Neutrophil (primary cell): ENCODE measurements at regions not wholly inside any gene's neighbourhood (a gene's known extent, or its start where the extent isn't known, plus 50 kb on each side); places are given as distances from the start of the nearest gene placed in this dataset.

Source experiments
- H3K27ac ChIP-seq: fragments of 200-600 bp; sonication (generic); 2 replicates; pipeline ENCODE4 v1.5.1; 2016; ENCODE audit warnings: mild to moderate bottlenecking, moderate library complexity
- H3K27me3 ChIP-seq: fragments of 200-600 bp; sonication (generic); 2 replicates; pipeline ENCODE4 v1.6.0; 2016; ENCODE audit warnings: mild to moderate bottlenecking
- H3K36me3 ChIP-seq: fragments of 200-600 bp; sonication (generic); 2 replicates; pipeline ENCODE4 v1.5.1; 2017
- H3K4me1 ChIP-seq, 2 experiments: fragments of 200-600 bp in 1 of 2; sonication (generic) in 1 of 2; 1 replicate in 1 of 2; 2 replicates in 1 of 2; pipeline versions ENCODE4 v1.5.1 to v1.6.1; 2013 to 2016; ENCODE audit warnings: low read depth in 1 of 2, low read length in 1 of 2, mild to moderate bottlenecking in 1 of 2, moderate library complexity in 1 of 2; ENCODE audit not compliant: control insufficient read depth in 1 of 2, insufficient read depth in 1 of 2
- H3K4me3 ChIP-seq, 2 experiments: fragments of 200-600 bp in 1 of 2; sonication (generic) in 1 of 2; 1 replicate in 1 of 2; 2 replicates in 1 of 2; pipeline ENCODE4 v1.5.1; 2013 to 2016; ENCODE audit warnings: low read depth in 1 of 2, low read length in 1 of 2, mild to moderate bottlenecking in 1 of 2, moderate library complexity in 1 of 2
- H3K9me3 ChIP-seq: fragments of 200-600 bp; sonication (generic); 2 replicates; pipeline ENCODE4 v1.5.1; 2016
- CTCF ChIP-seq: fragments of 200-600 bp; sonication (generic); IDR thresholded peaks from 2 replicates; pipeline ENCODE4 v1.5.1; 2016; ENCODE audit warnings: antibody characterized with exemption

GRCh38 chr12:19967431-19967830 lies 400.9 kb upstream of the PDE3A start:
- no peak overlapping the region for H3K27ac ChIP-seq
- H3K4me3 ChIP-seq, result no peak overlapping the region
- no peaks in the 10 kb centered on the region for H3K27me3 ChIP-seq
- TF ChIP-seq CTCF, result no peak
- no peaks in the 10 kb centered on the region for H3K4me1 ChIP-seq
- no peaks in the 10 kb centered on the region for H3K36me3 ChIP-seq
- no peaks in the 10 kb centered on the region for H3K9me3 ChIP-seq

- TF ChIP-seq CTCF, result no peak
- no peaks in the 10 kb centered on the region for H3K36me3 ChIP-seq
- H3K9me3 ChIP-seq, result no peaks in the 10 kb centered on the region
- H3K4me3 ChIP-seq, result no peak overlapping the region
- no peaks in the 10 kb centered on the region for H3K27me3 ChIP-seq
- no peaks in the 10 kb centered on the region for H3K4me1 ChIP-seq
- no peak overlapping the region for H3K27ac ChIP-seq
These were observed 398.2 kb upstream of the PDE3A start for GRCh38 chr12:19970116-19970515.

- H3K27ac ChIP-seq, result no peak overlapping the region
- H3K27me3 ChIP-seq, result no peaks in the 10 kb centered on the region
- H3K4me3 ChIP-seq, result no peak overlapping the region
- H3K36me3 ChIP-seq, result no peaks in the 10 kb centered on the region
- no peak for TF ChIP-seq CTCF
- no peaks in the 10 kb centered on the region for H3K4me1 ChIP-seq
- H3K9me3 ChIP-seq, result no peaks in the 10 kb centered on the region
These were observed 397.5 kb upstream of the PDE3A start for GRCh38 chr12:19970821-19971220.

GRCh38 chr12:19971361-19972280 lies 396.7 kb upstream of the PDE3A start:
- no peak for TF ChIP-seq CTCF
- H3K27me3 ChIP-seq, result no peaks in the 10 kb centered on the region
- H3K9me3 ChIP-seq, result no peaks in the 10 kb centered on the region
- H3K4me3 ChIP-seq, result no peak overlapping the region
- H3K36me3 ChIP-seq, result no peaks in the 10 kb centered on the region
- no peaks in the 10 kb centered on the region for H3K4me1 ChIP-seq
- H3K27ac ChIP-seq, result no peak overlapping the region

- Histone ChIP-seq H3K4me3 (no peak overlapping the region), H3K9me3 (no peaks in the 10 kb centered on the region), H3K4me1 (no peaks in the 10 kb centered on the region), H3K27ac (no peak overlapping the region), H3K27me3 (no peaks in the 10 kb centered on the region), H3K36me3 (no peaks in the 10 kb centered on the region)
- no peak for TF ChIP-seq CTCF
These were observed 395.7 kb upstream of the PDE3A start for GRCh38 chr12:19972325-19973288.
